ENCODE measurements at regions not wholly inside any gene's neighbourhood (a gene's known extent, or its start where the extent isn't known, plus 50 kb on each side); places are given as distances from the start of the nearest gene placed in this dataset.

DNA sequence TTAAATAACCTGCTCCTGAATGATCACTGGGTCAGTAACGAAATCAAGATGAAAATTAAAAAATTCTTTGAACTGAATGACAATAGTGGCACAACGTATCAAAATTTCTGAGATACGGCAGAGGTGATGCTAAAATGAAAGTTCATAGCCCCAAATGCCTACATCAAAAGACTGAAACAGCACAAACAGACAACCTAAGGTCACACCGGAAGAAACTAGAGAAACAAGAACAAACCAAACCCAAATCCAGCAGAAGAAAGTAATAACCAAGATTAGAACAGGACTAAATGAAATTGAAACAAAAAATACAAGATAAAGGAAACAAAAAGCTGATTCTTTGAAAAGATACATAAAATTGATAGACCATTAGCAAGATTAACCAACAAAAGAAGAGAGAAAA lies 324.1 kb downstream of the RBM26 start:
- DNase-seq (ENCODE audit: low read depth) = no peak
- Histone ChIP-seq H3K4me1 (ENCODE audit: control insufficient read depth, insufficient read depth, low read length) (no peaks in the 10 kb centered on the region), H3K9ac (ENCODE audit: low read length) (no peak overlapping the region), H3K36me3 (ENCODE audit: control insufficient read depth, insufficient read depth, low read length, severe bottlenecking) (no peaks in the 10 kb centered on the region), H3K4me3 (ENCODE audit: low read length) (no peak overlapping the region), H3K9me3 (ENCODE audit: control insufficient read depth, low read length) (no peaks in the 10 kb centered on the region), H3K27me3 (replicated peaks; ENCODE audit: control insufficient read depth, insufficient read depth, low read length) (no peaks in the 10 kb centered on the region)

DNA sequence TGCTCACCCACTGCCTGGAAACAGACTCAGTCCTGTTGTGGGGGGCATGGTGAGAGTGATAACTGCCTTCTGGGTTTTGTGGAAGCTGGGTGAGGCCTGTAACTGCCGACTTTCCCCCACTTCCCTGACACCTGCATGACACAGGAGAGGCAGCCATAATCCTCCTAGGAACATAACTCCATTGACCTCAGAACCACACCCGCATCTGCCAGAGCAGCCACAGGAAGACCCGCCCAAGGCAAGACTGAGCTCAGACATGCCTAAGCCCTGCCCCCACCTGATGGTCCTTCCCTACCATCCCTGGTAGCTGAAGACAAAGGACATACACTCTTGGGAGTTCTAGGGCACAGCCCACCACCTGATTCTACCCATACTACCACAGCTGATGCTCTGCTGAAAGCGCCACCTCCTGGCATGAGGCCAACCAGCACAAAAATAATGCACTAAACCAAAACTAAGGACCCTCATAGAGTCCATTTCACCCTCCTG lies 326.7 kb downstream of the RBM26 start:
- no peak overlapping the region for H3K4me3 ChIP-seq (ENCODE audit: low read length)
- no peaks in the 10 kb centered on the region for H3K27me3 ChIP-seq (replicated peaks; ENCODE audit: control insufficient read depth, insufficient read depth, low read length)
- no peaks in the 10 kb centered on the region for H3K36me3 ChIP-seq (ENCODE audit: control insufficient read depth, insufficient read depth, low read length, severe bottlenecking)
- no peaks in the 10 kb centered on the region for H3K9me3 ChIP-seq (ENCODE audit: control insufficient read depth, low read length)
- H3K9ac ChIP-seq (ENCODE audit: low read length) = no peak overlapping the region
- no peak for DNase-seq (ENCODE audit: low read depth)
- H3K4me1 ChIP-seq (ENCODE audit: control insufficient read depth, insufficient read depth, low read length) = no peaks in the 10 kb centered on the region

DNA sequence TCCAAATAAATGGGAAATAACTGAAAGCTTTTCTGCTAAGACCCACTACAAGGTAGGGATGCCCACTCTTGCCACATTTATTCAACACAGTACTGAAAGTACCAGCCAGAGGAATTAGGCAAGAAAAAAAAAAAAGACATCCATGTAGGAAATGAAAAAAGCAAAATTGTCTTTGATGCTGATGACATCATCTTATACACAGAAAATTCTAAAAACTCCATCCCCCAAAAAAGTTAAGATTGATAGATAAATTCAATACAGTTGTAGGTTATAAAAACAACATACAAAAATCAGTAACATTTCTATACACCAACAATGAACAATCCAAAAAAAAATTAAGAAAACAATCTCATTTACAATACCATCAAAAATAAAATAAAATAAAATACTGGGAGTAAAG lies 330.4 kb downstream of the RBM26 start:
- H3K4me1 ChIP-seq (ENCODE audit: control insufficient read depth, insufficient read depth, low read length) = no peaks in the 10 kb centered on the region
- H3K36me3 ChIP-seq (ENCODE audit: control insufficient read depth, insufficient read depth, low read length, severe bottlenecking) = no peaks in the 10 kb centered on the region
- no peak overlapping the region for H3K9ac ChIP-seq (ENCODE audit: low read length)
- H3K27me3 ChIP-seq (replicated peaks; ENCODE audit: control insufficient read depth, insufficient read depth, low read length) = no peaks in the 10 kb centered on the region
- no peak overlapping the region for H3K4me3 ChIP-seq (ENCODE audit: low read length)
- no peak for DNase-seq (ENCODE audit: low read depth)
- H3K9me3 ChIP-seq (ENCODE audit: control insufficient read depth, low read length) = peaks cover 3% of the 10 kb centered on the region

DNA sequence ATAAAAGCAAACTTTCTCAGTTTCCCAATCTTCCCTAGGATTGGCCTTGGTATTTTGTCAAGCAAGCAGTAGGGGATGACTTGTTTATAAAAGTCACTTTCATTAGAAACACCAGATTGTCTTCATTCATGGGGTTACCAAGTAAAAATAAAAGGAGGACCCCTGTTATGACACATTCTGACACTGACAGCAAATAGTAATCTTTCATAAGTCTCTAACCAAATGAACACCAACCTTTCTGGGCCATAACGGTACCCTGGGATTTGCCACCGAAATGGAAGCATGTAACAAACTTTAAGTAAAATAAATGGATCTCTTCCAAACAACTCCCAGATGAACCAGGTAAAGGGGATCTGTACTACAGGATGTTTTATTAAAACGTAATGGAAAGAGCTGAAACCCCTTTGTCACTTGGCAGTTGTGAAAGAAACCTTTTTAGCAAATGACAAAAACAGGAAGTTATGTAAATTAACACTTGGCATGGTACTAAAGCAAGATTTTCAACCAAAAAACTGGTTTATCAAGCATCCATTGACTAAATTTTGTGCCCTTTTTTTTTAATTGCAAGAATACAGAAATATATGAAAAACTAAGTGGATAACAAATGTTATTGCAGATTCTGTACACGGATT lies 335.6 kb downstream of the RBM26 start:
- DNase-seq (ENCODE audit: low read depth) = no peak
- H3K9me3 ChIP-seq (ENCODE audit: control insufficient read depth, low read length) = peaks cover 3% of the 10 kb centered on the region

DNA sequence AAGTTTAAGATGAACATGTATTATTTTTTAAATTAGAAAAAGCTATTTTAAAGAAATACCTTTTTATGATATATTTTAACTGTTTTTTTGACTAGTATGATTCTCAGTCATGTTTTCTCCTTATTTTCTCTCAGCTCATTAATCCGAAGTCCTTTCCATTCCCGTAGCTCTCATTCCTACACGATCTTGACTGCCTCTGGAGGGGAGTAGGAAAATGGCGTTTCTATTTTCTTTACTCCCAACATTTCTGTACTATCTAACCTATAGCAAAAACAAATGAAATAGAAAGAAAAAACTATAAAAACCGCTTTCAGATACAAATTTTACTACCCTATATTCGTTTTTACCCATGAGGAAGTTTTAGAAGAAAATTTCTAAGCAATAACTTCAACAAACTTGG lies 343.8 kb downstream of the RBM26 start:
- no peak for DNase-seq (ENCODE audit: low read depth)
- Histone ChIP-seq H3K9me3 (ENCODE audit: control insufficient read depth, low read length) (no peaks in the 10 kb centered on the region), H3K4me3 (ENCODE audit: low read length) (no peak overlapping the region)

More for the DNA sequence above, 335.6 kb downstream of the RBM26 start:
- Histone ChIP-seq H3K36me3 (ENCODE audit: control insufficient read depth, insufficient read depth, low read length, severe bottlenecking) (no peaks in the 10 kb centered on the region), H3K4me3 (ENCODE audit: low read length) (no peak overlapping the region), H3K27me3 (replicated peaks; ENCODE audit: control insufficient read depth, insufficient read depth, low read length) (no peaks in the 10 kb centered on the region), H3K9ac (ENCODE audit: low read length) (no peak overlapping the region), H3K4me1 (ENCODE audit: control insufficient read depth, insufficient read depth, low read length) (no peaks in the 10 kb centered on the region)

DNA sequence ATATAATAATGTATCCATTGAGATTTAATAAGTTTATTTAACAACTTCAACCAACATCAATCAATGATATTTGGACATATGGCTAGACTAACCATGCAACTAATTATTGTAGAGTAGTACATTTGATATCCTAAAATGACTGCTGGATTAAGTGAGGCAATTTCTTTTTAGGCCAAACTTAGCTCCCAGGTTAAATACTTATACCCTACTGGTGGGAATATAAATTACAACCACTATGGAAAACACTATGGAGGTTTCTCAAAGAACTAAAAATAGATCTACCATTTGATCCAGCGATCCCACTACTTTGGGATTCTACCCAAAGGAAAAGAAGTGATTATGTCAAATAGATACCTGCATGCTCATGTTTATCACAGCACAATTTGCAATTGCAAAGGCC lies 345.8 kb downstream of the RBM26 start:
- Histone ChIP-seq H3K9ac (ENCODE audit: low read length) (no peak overlapping the region), H3K9me3 (ENCODE audit: control insufficient read depth, low read length) (no peaks in the 10 kb centered on the region), H3K4me1 (ENCODE audit: control insufficient read depth, insufficient read depth, low read length) (no peaks in the 10 kb centered on the region), H3K4me3 (ENCODE audit: low read length) (no peak overlapping the region), H3K27me3 (replicated peaks; ENCODE audit: control insufficient read depth, insufficient read depth, low read length) (no peaks in the 10 kb centered on the region), H3K36me3 (ENCODE audit: control insufficient read depth, insufficient read depth, low read length, severe bottlenecking) (no peaks in the 10 kb centered on the region)
- no peak for DNase-seq (ENCODE audit: low read depth)

More for the DNA sequence above, 343.8 kb downstream of the RBM26 start:
- Histone ChIP-seq H3K9ac (ENCODE audit: low read length) (no peak overlapping the region), H3K36me3 (ENCODE audit: control insufficient read depth, insufficient read depth, low read length, severe bottlenecking) (no peaks in the 10 kb centered on the region), H3K27me3 (replicated peaks; ENCODE audit: control insufficient read depth, insufficient read depth, low read length) (no peaks in the 10 kb centered on the region), H3K4me1 (ENCODE audit: control insufficient read depth, insufficient read depth, low read length) (no peaks in the 10 kb centered on the region)

DNA sequence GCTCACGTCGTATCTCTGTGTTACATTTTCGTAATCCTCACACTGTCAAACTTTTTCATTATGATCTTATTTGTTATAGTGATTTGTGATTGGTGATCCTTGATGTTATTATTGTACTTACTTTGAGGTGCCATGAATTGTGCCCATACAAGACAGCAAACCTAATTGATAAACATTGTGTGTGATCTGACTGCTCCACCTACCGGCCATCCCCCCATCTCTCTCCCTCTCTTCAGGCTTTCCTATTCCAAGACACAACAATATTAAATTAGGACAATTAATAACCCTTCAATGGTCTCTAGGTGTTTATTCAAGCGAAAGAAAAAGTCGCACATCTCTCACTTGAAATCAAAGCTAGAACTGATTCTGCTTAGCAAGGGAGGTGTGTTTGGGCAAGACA lies 349.3 kb downstream of the RBM26 start:
- DNase-seq (ENCODE audit: low read depth) = no peak
- no peaks in the 10 kb centered on the region for H3K36me3 ChIP-seq (ENCODE audit: control insufficient read depth, insufficient read depth, low read length, severe bottlenecking)
- H3K27me3 ChIP-seq (replicated peaks; ENCODE audit: control insufficient read depth, insufficient read depth, low read length) = no peaks in the 10 kb centered on the region
- H3K4me1 ChIP-seq (ENCODE audit: control insufficient read depth, insufficient read depth, low read length) = no peaks in the 10 kb centered on the region
- H3K9ac ChIP-seq (ENCODE audit: low read length) = no peak overlapping the region
- no peak overlapping the region for H3K4me3 ChIP-seq (ENCODE audit: low read length)
- no peaks in the 10 kb centered on the region for H3K9me3 ChIP-seq (ENCODE audit: control insufficient read depth, low read length)

DNA sequence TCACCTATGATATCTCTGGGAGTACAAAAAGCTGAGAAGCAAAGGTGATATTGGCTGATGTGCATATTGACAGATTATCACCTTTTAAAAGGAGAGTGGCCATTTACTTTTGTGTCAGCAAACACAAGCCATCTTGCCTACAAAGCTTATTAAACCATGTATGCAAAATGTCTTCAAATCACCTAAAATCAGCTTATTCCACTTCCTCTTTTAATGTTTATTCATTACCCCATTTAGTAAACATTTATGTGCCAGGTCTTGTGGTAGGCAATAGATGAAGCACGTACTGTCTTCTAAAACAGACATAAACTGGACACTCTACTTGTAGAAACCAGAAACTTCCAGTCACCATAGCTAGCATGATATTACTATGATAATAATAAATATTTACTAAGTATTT lies 354.6 kb downstream of the RBM26 start:
- no peak overlapping the region for H3K9ac ChIP-seq (ENCODE audit: low read length)
- H3K27me3 ChIP-seq (replicated peaks; ENCODE audit: control insufficient read depth, insufficient read depth, low read length) = no peaks in the 10 kb centered on the region

DNA sequence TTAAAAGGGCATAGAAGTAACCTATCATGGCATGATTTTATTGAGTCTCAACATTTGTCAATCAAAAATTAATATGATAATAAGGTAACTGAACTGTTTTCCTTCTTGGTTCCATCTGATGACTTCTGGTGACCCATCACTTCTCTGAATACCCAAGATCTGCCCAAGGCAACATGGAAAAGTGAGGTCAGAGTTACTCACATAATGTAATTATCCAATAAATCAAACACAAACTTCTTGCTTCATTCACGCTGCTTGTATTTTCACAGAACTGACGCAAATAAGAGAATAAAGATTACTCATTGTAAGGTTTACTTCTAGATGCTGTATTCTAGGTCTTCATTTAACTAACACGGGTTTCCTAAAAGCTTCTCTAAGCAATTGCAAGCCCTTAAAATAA lies 361.6 kb downstream of the RBM26 start:
- DNase-seq (ENCODE audit: low read depth) = no peak
- Histone ChIP-seq H3K36me3 (ENCODE audit: control insufficient read depth, insufficient read depth, low read length, severe bottlenecking) (no peaks in the 10 kb centered on the region), H3K4me1 (ENCODE audit: control insufficient read depth, insufficient read depth, low read length) (no peaks in the 10 kb centered on the region), H3K9ac (ENCODE audit: low read length) (no peak overlapping the region), H3K27me3 (replicated peaks; ENCODE audit: control insufficient read depth, insufficient read depth, low read length) (no peaks in the 10 kb centered on the region), H3K9me3 (ENCODE audit: control insufficient read depth, low read length) (no peaks in the 10 kb centered on the region), H3K4me3 (ENCODE audit: low read length) (no peak overlapping the region)

More for the DNA sequence above, 354.6 kb downstream of the RBM26 start:
- Histone ChIP-seq H3K36me3 (ENCODE audit: control insufficient read depth, insufficient read depth, low read length, severe bottlenecking) (no peaks in the 10 kb centered on the region), H3K4me1 (ENCODE audit: control insufficient read depth, insufficient read depth, low read length) (no peaks in the 10 kb centered on the region), H3K4me3 (ENCODE audit: low read length) (no peak overlapping the region), H3K9me3 (ENCODE audit: control insufficient read depth, low read length) (peaks cover 7% of the 10 kb centered on the region)
- no peak for DNase-seq (ENCODE audit: low read depth)

DNA sequence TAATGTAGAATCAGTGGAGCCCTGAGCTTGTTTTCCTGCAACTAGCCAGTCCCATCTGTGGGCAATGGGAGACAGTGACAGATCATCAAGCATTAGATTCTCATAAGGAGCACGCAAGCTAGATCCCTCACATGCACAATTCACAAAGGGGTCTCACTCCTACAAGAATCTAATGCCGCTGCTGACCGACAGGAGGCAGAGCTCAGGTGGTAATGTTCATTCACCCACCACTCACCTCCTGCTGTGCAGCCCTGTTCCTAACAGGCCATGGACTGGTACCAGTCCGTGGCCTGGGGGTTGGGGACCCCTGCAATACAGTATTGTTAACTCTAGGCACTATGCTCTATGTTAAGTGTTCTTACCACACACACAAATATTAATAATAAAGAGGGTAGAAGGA lies 362.8 kb downstream of the RBM26 start:
- no peaks in the 10 kb centered on the region for H3K27me3 ChIP-seq (replicated peaks; ENCODE audit: control insufficient read depth, insufficient read depth, low read length)
- H3K9me3 ChIP-seq (ENCODE audit: control insufficient read depth, low read length) = no peaks in the 10 kb centered on the region

DNA sequence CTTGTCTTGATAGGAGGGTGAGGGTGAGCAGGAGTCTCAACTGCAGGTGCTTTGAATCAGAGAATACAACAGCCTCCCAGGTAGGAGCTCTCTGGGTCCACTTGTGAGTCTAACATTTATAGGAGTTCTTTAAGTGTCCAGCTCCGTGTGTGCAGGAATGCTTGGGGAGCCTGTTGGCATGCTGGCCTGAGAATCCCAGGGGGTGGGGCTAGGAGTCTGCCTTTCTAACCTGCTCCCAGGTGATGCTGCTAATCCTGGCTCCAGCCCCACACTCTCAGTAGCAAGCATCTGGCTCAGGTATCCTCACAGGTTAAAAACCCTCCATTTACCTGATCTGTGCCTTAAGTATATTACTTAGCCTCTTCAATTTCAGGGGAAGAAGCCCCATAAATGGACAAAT lies 368.9 kb downstream of the RBM26 start:
- H3K4me1 ChIP-seq (ENCODE audit: control insufficient read depth, insufficient read depth, low read length) = no peaks in the 10 kb centered on the region
- no peak overlapping the region for H3K9ac ChIP-seq (ENCODE audit: low read length)
- peaks cover 2% of the 10 kb centered on the region for H3K27me3 ChIP-seq (replicated peaks; ENCODE audit: control insufficient read depth, insufficient read depth, low read length)
- no peak for DNase-seq (ENCODE audit: low read depth)
- no peaks in the 10 kb centered on the region for H3K9me3 ChIP-seq (ENCODE audit: control insufficient read depth, low read length)
- H3K4me3 ChIP-seq (ENCODE audit: low read length) = no peak overlapping the region
- H3K36me3 ChIP-seq (ENCODE audit: control insufficient read depth, insufficient read depth, low read length, severe bottlenecking) = no peaks in the 10 kb centered on the region

More for the DNA sequence above, 362.8 kb downstream of the RBM26 start:
- no peak for DNase-seq (ENCODE audit: low read depth)
- Histone ChIP-seq H3K36me3 (ENCODE audit: control insufficient read depth, insufficient read depth, low read length, severe bottlenecking) (no peaks in the 10 kb centered on the region), H3K4me1 (ENCODE audit: control insufficient read depth, insufficient read depth, low read length) (no peaks in the 10 kb centered on the region), H3K4me3 (ENCODE audit: low read length) (no peak overlapping the region), H3K9ac (ENCODE audit: low read length) (no peak overlapping the region)

DNA sequence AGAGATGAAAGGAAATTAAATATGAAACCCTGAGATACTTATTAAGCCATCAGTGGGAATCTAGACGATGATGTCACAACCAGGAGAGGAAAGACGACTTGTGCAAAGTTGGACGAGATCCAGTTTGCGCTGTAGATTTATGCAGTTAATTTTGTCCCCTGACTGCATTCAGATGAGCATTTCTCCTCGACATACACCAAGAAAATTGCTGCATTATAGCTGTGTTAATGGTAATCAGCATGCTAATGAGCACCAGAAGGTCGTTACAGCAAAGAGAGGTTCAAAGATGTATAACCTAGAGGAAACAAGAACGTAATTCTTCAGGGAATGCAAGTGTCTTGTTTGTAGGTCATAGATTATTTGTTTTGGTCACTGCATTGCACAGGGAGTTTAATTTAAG lies 371.7 kb downstream of the RBM26 start:
- DNase-seq (ENCODE audit: low read depth) = no peak
- Histone ChIP-seq H3K4me1 (ENCODE audit: control insufficient read depth, insufficient read depth, low read length) (no peaks in the 10 kb centered on the region), H3K9ac (ENCODE audit: low read length) (no peak overlapping the region), H3K9me3 (ENCODE audit: control insufficient read depth, low read length) (no peaks in the 10 kb centered on the region), H3K36me3 (ENCODE audit: control insufficient read depth, insufficient read depth, low read length, severe bottlenecking) (no peaks in the 10 kb centered on the region), H3K27me3 (replicated peaks; ENCODE audit: control insufficient read depth, insufficient read depth, low read length) (peaks cover 2% of the 10 kb centered on the region), H3K4me3 (ENCODE audit: low read length) (no peak overlapping the region)

All from adipocyte (in vitro differentiated cells).